HCT116 (cell line): ENCODE measurements at regions not wholly inside any gene's neighbourhood (a gene's known extent, or its start where the extent isn't known, plus 50 kb on each side); places are given as distances from the start of the nearest gene placed in this dataset.

Source experiments
- CTCF ChIP-seq, 3 experiments: fragments of 200-600 bp in 1 of 3; sonication (generic) in 1 of 3; IDR thresholded peaks in 2 of 3; conservative IDR thresholded peaks in 1 of 3; 2 replicates each; pipeline ENCODE4 v1.5.1; 2012 to 2017; ENCODE audit warnings: low read depth in 2 of 3, low read length in 2 of 3, antibody characterized with exemption in 1 of 3, borderline replicate concordance in 1 of 3, control low read depth in 1 of 3, mild to moderate bottlenecking in 1 of 3, mixed read lengths in 1 of 3, mixed run types in 1 of 3, moderate library complexity in 1 of 3; ENCODE audit not compliant: insufficient read depth in 1 of 3
- ELF1 ChIP-seq: IDR thresholded peaks from 2 replicates; pipeline ENCODE4 v1.6.1; 2012; ENCODE audit warnings: low read depth, borderline replicate concordance
- EZH2 ChIP-seq: fragments of 200-600 bp; sonication (generic); IDR thresholded peaks from 2 replicates; pipeline ENCODE4 v1.6.1; 2017; ENCODE audit warnings: antibody characterized with exemption, mixed run types
- EZH2phosphoT487 ChIP-seq: fragments of 200-600 bp; IDR thresholded peaks from 2 replicates; pipeline ENCODE4 v1.6.1; 2018; ENCODE audit warnings: antibody characterized with exemption, borderline replicate concordance
- FOSL1 ChIP-seq: IDR thresholded peaks from 2 replicates; pipeline ENCODE4 v1.6.1; 2012; ENCODE audit warnings: low read depth
- MAX ChIP-seq: IDR thresholded peaks from 2 replicates; pipeline ENCODE4 v1.6.1; 2012
- POLR2A ChIP-seq: IDR thresholded peaks from 2 replicates; pipeline ENCODE4 v1.7.0; 2011; ENCODE audit warnings: borderline replicate concordance; ENCODE audit not compliant: insufficient read depth, insufficient read length; ENCODE audit errors: extremely low read depth
- POLR2AphosphoS5 ChIP-seq: IDR thresholded peaks from 2 replicates; pipeline ENCODE4 v1.6.1; 2011; ENCODE audit warnings: mild to moderate bottlenecking, low read depth, low read length, moderate library complexity
- RAD21 ChIP-seq: IDR thresholded peaks from 2 replicates; pipeline ENCODE4 v1.6.1; 2012; ENCODE audit warnings: low read depth, mild to moderate bottlenecking
- SP1 ChIP-seq: IDR thresholded peaks from 2 replicates; pipeline ENCODE4 v1.6.1; 2012; ENCODE audit warnings: low read depth
- TCF7L2 ChIP-seq: IDR thresholded peaks from 2 replicates; pipeline ENCODE4 v1.7.0; 2011; ENCODE audit warnings: borderline replicate concordance, inconsistent platforms; ENCODE audit not compliant: insufficient read depth, insufficient read length; ENCODE audit errors: extremely low read depth
- ZBTB33 ChIP-seq: IDR thresholded peaks from 2 replicates; pipeline ENCODE4 v1.6.1; 2011; ENCODE audit warnings: mild to moderate bottlenecking, low read length, moderate library complexity; ENCODE audit not compliant: insufficient replicate concordance; ENCODE audit errors: extremely low read depth
- ZFX ChIP-seq: fragments of 450-650 bp; IDR thresholded peaks from 2 replicates; pipeline ENCODE4 v1.6.1; 2017

- TF ChIP-seq FOSL1 = no peak
- no peak for TF ChIP-seq POLR2AphosphoS5
- TF ChIP-seq CTCF (IDR thresholded peaks at IDR 0.05 in 2 of 3, conservative IDR thresholded peaks at IDR 0.05 in 1 of 3; ENCODE audit: borderline replicate concordance in 1 of 3, insufficient read depth in 1 of 3, low read depth in 2 of 3, low read length in 2 of 3) = no peak
- no peak for TF ChIP-seq POLR2A
- TF ChIP-seq EZH2 = no peak
- no peak for TF ChIP-seq TCF7L2
- TF ChIP-seq ELF1 = no peak
- TF ChIP-seq EZH2phosphoT487 = no peak
- TF ChIP-seq ZBTB33 = no peak
- no peak for TF ChIP-seq ZFX
- no peak for TF ChIP-seq SP1
- TF ChIP-seq MAX = no peak
- TF ChIP-seq RAD21 = no peak
Measured at GRCh38 chr2:129367107-129367506, 612.4 kb upstream of the RAB6C start.
